OCI-LY3 (cell line): ENCODE measurements at regions not wholly inside any gene's neighbourhood (a gene's known extent, or its start where the extent isn't known, plus 50 kb on each side); places are given as distances from the start of the nearest gene placed in this dataset.

Experiments used
- EZH2phosphoT487 ChIP-seq: fragments of 200-600 bp; shearing (Covaris generic); IDR thresholded peaks from 2 replicates; pipeline ENCODE4 v1.6.1; 2018; ENCODE audit warnings: antibody characterized with exemption, mixed run types, low read depth
- TF ChIP-seq, protein P1 (sequence below): fragments of 200-600, 300-600 bp; sonication (generic); IDR thresholded peaks from 2 replicates; pipeline ENCODE4 v1.5.1; 2014; ENCODE audit warnings: antibody characterized with exemption, low read length, low read depth

DNA sequence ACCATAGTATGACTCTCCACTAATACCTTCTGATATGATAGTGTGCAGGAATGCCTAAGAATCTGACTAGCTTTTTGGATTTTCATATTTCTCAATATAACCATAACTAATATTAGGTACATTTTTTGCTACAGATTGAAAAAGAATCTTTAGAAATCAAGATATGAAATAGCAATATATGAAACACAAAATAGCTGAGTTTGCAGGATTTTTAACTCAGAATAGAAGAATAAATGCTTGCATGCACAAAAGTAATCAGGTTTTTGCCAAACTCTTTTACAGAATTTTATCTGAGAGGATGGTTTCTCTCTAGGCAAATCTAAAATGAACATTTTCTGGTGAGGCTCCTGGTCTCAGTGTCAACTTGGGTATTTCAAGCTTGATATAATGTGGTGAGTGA is 402.6 kb downstream of the TMEM232 start:
- TF ChIP-seq EZH2phosphoT487: no peak
- TF ChIP-seq, protein P1, sequence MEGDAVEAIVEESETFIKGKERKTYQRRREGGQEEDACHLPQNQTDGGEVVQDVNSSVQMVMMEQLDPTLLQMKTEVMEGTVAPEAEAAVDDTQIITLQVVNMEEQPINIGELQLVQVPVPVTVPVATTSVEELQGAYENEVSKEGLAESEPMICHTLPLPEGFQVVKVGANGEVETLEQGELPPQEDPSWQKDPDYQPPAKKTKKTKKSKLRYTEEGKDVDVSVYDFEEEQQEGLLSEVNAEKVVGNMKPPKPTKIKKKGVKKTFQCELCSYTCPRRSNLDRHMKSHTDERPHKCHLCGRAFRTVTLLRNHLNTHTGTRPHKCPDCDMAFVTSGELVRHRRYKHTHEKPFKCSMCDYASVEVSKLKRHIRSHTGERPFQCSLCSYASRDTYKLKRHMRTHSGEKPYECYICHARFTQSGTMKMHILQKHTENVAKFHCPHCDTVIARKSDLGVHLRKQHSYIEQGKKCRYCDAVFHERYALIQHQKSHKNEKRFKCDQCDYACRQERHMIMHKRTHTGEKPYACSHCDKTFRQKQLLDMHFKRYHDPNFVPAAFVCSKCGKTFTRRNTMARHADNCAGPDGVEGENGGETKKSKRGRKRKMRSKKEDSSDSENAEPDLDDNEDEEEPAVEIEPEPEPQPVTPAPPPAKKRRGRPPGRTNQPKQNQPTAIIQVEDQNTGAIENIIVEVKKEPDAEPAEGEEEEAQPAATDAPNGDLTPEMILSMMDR: no peak
